ENCODE measurements at regions not wholly inside any gene's neighbourhood (a gene's known extent, or its start where the extent isn't known, plus 50 kb on each side); places are given as distances from the start of the nearest gene placed in this dataset.

GRCh38 chr6:12657884-12658283, 58.7 kb upstream of the PHACTR1 start:
- 86 to 94% methylated on average over 2 of the region's 2 CpGs for WGBS, 2 donors
- TF ChIP-seq POLR2A (IDR thresholded peaks at IDR 0.05), result no peak
- TF ChIP-seq CTCF (IDR thresholded peaks at IDR 0.05), result no peak
- Histone ChIP-seq H3K4me3 (no peak overlapping the region), H3K36me3 (ENCODE audit: low read depth, missing control alignments) (no peaks in the 10 kb centered on the region), H3K9me3 (no peaks in the 10 kb centered on the region), H3K27ac (no peak overlapping the region), H3K4me1 (no peaks in the 10 kb centered on the region), H3K27me3 (no peaks in the 10 kb centered on the region)
- intact Hi-C loops (cut with DNase I; ENCODE audit: low total_unique reads), result no loop called here
- no peak for DNase-seq

- Histone ChIP-seq H3K27me3 (no peaks in the 10 kb centered on the region), H3K4me1 (no peaks in the 10 kb centered on the region), H3K9me3 (no peaks in the 10 kb centered on the region), H3K36me3 (ENCODE audit: low read depth, missing control alignments) (no peaks in the 10 kb centered on the region), H3K4me3 (no peak overlapping the region), H3K27ac (no peak overlapping the region)
- no peak for DNase-seq
- TF ChIP-seq CTCF (IDR thresholded peaks at IDR 0.05) (no peak), POLR2A (IDR thresholded peaks at IDR 0.05) (no peak)
- intact Hi-C loops (cut with DNase I; ENCODE audit: low total_unique reads), result no loop called here
- 79 to 85% methylated on average over 10 of the region's 10 CpGs for WGBS, 2 donors
These were observed 55.0 kb upstream of the PHACTR1 start for GRCh38 chr6:12661432-12662089.

Small RNA genes in the stretch of these regions (small RNA-seq; reads per million reads assigned to genes)
- gene RN7SKP293, result 0 reads per million in 2 donors

Data from testis (tissue), 2 donors.